NCI-H82 treated with DMSO at 0.1 percent for 48 hours (cell line): ENCODE measurements at regions not wholly inside any gene's neighbourhood (a gene's known extent, or its start where the extent isn't known, plus 50 kb on each side); places are given as distances from the start of the nearest gene placed in this dataset.
"Not testable (repeated sequence)": the region's sequence is repeated elsewhere in the genome, so short reads cannot be mapped to it uniquely, and the experiment has no call there.

ENCODE experiments used
- DNase-seq: peaks from one replicate; lab custom pipeline; 2025; ENCODE audit not compliant: unreplicated experiment; lab: John Stamatoyannopoulos, UW

GRCh38 chr12:124653169-124653931 lies 85.9 kb upstream of the NCOR2 start:
- no peak for DNase-seq

GRCh38 chr12:124652661-124653060 lies 85.2 kb upstream of the NCOR2 start:
- no peak for DNase-seq

GRCh38 chr12:124651516-124652273 lies 84.3 kb upstream of the NCOR2 start:
- DNase-seq: peak; percentile 47

- DNase-seq: no peak
Measured at GRCh38 chr12:124650912-124651311, 83.5 kb upstream of the NCOR2 start.

GRCh38 chr12:124648710-124649384 lies 81.4 kb upstream of the NCOR2 start:
- DNase-seq: no peak

- no peak for DNase-seq
Measured at GRCh38 chr12:124647316-124647715, 79.9 kb upstream of the NCOR2 start.

GRCh38 chr12:124646385-124647230 lies 79.2 kb upstream of the NCOR2 start:
- DNase-seq: no peak

- peak; percentile 58 for DNase-seq
Measured at GRCh38 chr12:124645530-124646244, 78.3 kb upstream of the NCOR2 start.

GRCh38 chr12:124643768-124644167 lies 76.4 kb upstream of the NCOR2 start:
- DNase-seq: not testable (repeated sequence)

- DNase-seq: no peak
Measured at GRCh38 chr12:124642105-124642504, 74.7 kb upstream of the NCOR2 start.

- no peak for DNase-seq
Measured at GRCh38 chr12:124641591-124641990, 74.2 kb upstream of the NCOR2 start.

- no peak for DNase-seq
Measured at GRCh38 chr12:124640056-124640455, 72.6 kb upstream of the NCOR2 start.

- no peak for DNase-seq
Measured at GRCh38 chr12:124639122-124639806, 71.9 kb upstream of the NCOR2 start.

GRCh38 chr12:124637581-124637981 lies 70.2 kb upstream of the NCOR2 start:
- DNase-seq: no peak

GRCh38 chr12:124637163-124637562 lies 69.8 kb upstream of the NCOR2 start:
- no peak for DNase-seq

GRCh38 chr12:124636138-124636978 lies 68.9 kb upstream of the NCOR2 start:
- DNase-seq: peak; percentile 21

GRCh38 chr12:124635316-124635715 lies 67.9 kb upstream of the NCOR2 start:
- DNase-seq: no peak
